ENCODE measurements at regions not wholly inside any gene's neighbourhood (a gene's known extent, or its start where the extent isn't known, plus 50 kb on each side); places are given as distances from the start of the nearest gene placed in this dataset.
"Not testable (repeated sequence)": the region's sequence is repeated elsewhere in the genome, so short reads cannot be mapped to it uniquely, and the experiment has no call there.

DNA sequence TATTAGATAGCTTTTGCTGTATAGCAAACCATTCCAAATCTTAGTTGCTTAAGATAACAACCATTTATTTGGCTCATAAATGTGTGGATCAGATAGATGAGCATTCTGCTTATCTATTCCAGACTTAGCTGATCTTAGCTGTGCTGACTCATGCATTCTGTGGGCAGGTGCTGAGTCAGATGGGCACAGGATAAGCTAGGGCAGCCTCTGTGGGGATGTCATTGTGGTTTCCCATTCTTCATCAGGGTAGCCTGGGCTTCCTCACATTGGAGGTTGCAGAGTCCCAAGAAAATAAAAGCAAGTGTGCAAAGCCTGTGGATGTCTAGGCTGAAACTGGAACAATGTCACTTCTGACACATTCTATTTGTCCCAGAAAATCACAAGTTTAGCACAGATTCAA lies 917.0 kb downstream of the TYW1 start:
- no peak for DNase-seq
- no peaks in the 10 kb centered on the region for H3K36me3 ChIP-seq
- H3K27ac ChIP-seq = no peak overlapping the region
- H3K9me3 ChIP-seq (ENCODE audit: severe bottlenecking) = peaks cover 3% of the 10 kb centered on the region
- TF ChIP-seq, protein P1, sequence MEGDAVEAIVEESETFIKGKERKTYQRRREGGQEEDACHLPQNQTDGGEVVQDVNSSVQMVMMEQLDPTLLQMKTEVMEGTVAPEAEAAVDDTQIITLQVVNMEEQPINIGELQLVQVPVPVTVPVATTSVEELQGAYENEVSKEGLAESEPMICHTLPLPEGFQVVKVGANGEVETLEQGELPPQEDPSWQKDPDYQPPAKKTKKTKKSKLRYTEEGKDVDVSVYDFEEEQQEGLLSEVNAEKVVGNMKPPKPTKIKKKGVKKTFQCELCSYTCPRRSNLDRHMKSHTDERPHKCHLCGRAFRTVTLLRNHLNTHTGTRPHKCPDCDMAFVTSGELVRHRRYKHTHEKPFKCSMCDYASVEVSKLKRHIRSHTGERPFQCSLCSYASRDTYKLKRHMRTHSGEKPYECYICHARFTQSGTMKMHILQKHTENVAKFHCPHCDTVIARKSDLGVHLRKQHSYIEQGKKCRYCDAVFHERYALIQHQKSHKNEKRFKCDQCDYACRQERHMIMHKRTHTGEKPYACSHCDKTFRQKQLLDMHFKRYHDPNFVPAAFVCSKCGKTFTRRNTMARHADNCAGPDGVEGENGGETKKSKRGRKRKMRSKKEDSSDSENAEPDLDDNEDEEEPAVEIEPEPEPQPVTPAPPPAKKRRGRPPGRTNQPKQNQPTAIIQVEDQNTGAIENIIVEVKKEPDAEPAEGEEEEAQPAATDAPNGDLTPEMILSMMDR (IDR thresholded peaks at IDR 0.05; ENCODE audit: low read depth, low read length) = no peak
- no peaks in the 10 kb centered on the region for H3K27me3 ChIP-seq (ENCODE audit: insufficient read depth, low read depth, severe bottlenecking)
- no peak overlapping the region for H3K4me3 ChIP-seq (ENCODE audit: low read depth, low read length)

DNA sequence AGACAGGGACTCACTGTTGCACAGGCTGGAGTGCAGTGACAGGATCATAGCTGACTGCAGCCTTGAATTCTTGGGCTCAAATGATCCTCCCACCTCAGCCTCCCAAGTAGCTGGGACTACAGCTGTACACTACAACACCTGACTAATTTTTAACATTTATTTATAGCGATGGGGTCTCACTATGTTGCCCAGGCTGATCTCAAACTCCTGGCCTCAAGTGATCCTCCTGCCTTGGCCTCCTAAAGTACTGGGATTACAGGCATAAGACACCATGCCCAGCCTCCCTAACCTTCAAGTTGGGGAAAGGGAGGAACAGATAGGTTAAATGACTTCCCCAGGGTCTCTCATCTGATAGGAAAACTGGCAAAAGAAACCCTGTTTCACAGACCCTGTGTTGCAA lies 919.5 kb downstream of the TYW1 start:
- H3K36me3 ChIP-seq; H3K4me3 ChIP-seq (ENCODE audit: low read depth, low read length); H3K27me3 ChIP-seq (ENCODE audit: insufficient read depth, low read depth, severe bottlenecking); H3K9me3 ChIP-seq (ENCODE audit: severe bottlenecking); DNase-seq; H3K27ac ChIP-seq: not testable (repeated sequence)

DNA sequence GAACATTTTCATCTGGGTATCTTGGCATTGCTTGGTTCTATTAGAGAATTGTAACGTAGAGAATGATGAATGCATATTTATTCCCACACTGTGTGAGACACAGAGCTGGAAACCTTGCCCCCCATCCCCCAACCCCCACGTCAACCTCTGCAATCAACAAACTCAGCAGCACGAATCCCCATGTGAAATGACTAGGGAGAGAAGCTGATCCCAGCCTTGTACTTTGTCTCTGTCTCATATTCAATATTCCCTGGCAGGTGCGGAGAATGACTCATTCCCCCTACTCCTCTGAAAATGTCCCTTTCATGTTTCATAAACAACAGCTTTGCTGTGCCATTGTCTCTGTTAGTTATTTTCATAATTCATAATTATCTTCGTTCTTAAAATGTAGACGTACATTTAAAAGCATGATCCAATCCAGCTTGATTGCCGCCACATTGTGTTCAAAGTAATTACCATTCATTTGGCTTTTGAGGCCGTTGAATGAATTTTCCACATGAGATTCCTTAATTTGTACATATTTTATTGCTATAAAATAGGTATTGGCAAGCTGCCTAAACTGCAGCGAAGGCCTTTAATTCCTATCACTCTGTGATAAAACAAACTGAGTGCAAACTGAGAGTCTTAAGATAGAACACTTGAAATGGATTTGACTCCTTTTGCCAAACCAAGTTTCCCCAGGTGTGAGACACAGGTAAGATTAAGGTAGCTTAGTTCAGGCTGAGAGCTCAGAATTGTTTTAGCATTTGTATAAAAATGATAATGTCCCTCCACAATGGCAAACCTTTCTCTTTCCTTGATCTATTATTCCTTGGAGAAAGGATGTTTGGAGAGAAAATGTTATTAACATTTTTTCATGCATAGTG lies 920.2 kb downstream of the TYW1 start:
- Histone ChIP-seq H3K36me3 (no peaks in the 10 kb centered on the region), H3K27ac (no peak overlapping the region), H3K27me3 (ENCODE audit: insufficient read depth, low read depth, severe bottlenecking) (no peaks in the 10 kb centered on the region), H3K4me3 (ENCODE audit: low read depth, low read length) (no peak overlapping the region), H3K9me3 (ENCODE audit: severe bottlenecking) (peaks cover 4% of the 10 kb centered on the region)
- TF ChIP-seq, protein P1 (IDR thresholded peaks at IDR 0.05; ENCODE audit: low read depth, low read length) = no peak
- DNase-seq = no peak

DNA sequence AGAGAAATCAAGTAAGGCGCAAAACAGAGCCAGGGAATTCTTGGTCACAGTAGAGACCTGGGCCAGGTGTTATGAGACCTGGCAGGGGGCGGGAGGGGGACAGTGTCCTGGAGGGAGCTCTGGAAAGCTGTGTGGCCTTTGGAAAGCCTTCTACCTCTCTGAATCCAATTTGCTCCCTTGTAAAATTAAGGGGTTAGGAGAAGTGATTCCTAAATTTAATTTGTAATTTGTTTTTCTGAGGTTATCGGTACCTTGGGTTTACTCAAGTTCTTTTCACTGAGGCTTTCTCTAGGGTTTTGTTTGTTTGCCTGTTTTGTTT lies 920.8 kb downstream of the TYW1 start:
- DNase-seq = no peak
- H3K4me3 ChIP-seq (ENCODE audit: low read depth, low read length) = no peak overlapping the region
- H3K9me3 ChIP-seq (ENCODE audit: severe bottlenecking) = peaks cover 4% of the 10 kb centered on the region
- H3K27ac ChIP-seq = no peak overlapping the region
- H3K36me3 ChIP-seq = no peaks in the 10 kb centered on the region
- no peaks in the 10 kb centered on the region for H3K27me3 ChIP-seq (ENCODE audit: insufficient read depth, low read depth, severe bottlenecking)
- TF ChIP-seq, protein P1 (IDR thresholded peaks at IDR 0.05; ENCODE audit: low read depth, low read length) = no peak

DNA sequence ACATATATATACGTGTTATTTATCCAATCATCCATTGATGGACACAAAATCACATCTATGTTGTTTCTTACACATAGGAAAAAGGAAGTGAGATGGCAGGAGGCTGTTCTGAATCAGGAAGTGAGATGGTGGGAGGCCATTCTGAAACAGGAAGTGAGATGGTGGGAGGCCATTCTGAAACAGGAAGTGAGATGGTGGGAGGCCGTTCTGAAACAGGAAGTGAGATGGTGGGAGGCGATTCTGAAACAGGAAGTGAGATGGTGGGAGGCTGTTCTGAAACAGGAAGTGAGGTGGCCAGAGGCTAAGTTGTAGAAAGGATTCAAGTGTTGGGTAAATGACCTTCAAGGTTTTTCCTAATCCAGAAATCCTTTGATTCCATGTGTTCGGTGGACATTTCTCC lies 921.5 kb downstream of the TYW1 start:
- Histone ChIP-seq H3K27ac (no peak overlapping the region), H3K9me3 (ENCODE audit: severe bottlenecking) (peaks cover 4% of the 10 kb centered on the region), H3K4me3 (ENCODE audit: low read depth, low read length) (no peak overlapping the region), H3K27me3 (ENCODE audit: insufficient read depth, low read depth, severe bottlenecking) (no peaks in the 10 kb centered on the region), H3K36me3 (no peaks in the 10 kb centered on the region)
- DNase-seq = no peak
- TF ChIP-seq, protein P1 (IDR thresholded peaks at IDR 0.05; ENCODE audit: low read depth, low read length) = no peak

DNA sequence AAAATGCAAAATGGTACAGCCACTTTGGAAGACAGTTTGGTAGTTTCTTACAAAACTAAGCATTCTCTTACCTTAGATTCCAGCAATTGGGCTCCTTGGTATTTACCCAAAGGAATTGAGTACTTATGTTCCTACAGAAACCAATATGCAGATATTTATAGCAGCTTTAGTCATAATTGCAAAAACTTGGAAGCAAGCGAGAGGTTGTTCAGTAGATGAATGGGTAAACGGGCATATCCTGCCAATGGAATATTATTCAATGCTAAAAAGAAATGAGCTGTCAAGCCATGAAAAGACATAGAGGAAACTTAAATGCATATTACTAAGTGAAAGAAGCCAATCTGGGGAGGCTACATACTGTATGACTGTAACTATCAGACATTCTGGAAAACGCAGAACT lies 926.7 kb downstream of the TYW1 start:
- Histone ChIP-seq H3K27me3 (ENCODE audit: insufficient read depth, low read depth, severe bottlenecking) (no peaks in the 10 kb centered on the region), H3K4me3 (ENCODE audit: low read depth, low read length) (no peak overlapping the region), H3K36me3 (no peaks in the 10 kb centered on the region), H3K9me3 (ENCODE audit: severe bottlenecking) (peaks cover 4% of the 10 kb centered on the region), H3K27ac (no peak overlapping the region)
- TF ChIP-seq, protein P1 (IDR thresholded peaks at IDR 0.05; ENCODE audit: low read depth, low read length) = no peak
- no peak for DNase-seq
